GM06990 (cell line): ENCODE measurements at regions not wholly inside any gene's neighbourhood (a gene's known extent, or its start where the extent isn't known, plus 50 kb on each side); places are given as distances from the start of the nearest gene placed in this dataset.

Experiments used
- DNase-seq: peaks from one replicate; pipeline ENCODE4 v3.0.0-alpha.2; 2011; ENCODE audit not compliant: insufficient read length; ENCODE audit errors: extremely low read depth
- H3K27me3 ChIP-seq: replicated peaks from 2 replicates; pipeline ENCODE4 v1.6.0; 2011; ENCODE audit warnings: low read length; ENCODE audit not compliant: control insufficient read depth, insufficient read depth
- H3K36me3 ChIP-seq: 2 replicates; pipeline ENCODE4 v1.5.1; 2011; ENCODE audit warnings: low read length; ENCODE audit not compliant: control insufficient read depth, insufficient read depth
- H3K4me3 ChIP-seq: replicated peaks from 2 replicates; pipeline ENCODE4 v1.5.1; 2011; ENCODE audit warnings: low read depth, mild to moderate bottlenecking, control low read depth, low read length
- TF ChIP-seq, protein P1 (sequence below): IDR thresholded peaks from 2 replicates; pipeline ENCODE4 v1.5.1; 2011; ENCODE audit warnings: low read length, control low read depth, mild to moderate bottlenecking, inconsistent platforms; ENCODE audit not compliant: insufficient read depth, poor library complexity, severe bottlenecking

DNA sequence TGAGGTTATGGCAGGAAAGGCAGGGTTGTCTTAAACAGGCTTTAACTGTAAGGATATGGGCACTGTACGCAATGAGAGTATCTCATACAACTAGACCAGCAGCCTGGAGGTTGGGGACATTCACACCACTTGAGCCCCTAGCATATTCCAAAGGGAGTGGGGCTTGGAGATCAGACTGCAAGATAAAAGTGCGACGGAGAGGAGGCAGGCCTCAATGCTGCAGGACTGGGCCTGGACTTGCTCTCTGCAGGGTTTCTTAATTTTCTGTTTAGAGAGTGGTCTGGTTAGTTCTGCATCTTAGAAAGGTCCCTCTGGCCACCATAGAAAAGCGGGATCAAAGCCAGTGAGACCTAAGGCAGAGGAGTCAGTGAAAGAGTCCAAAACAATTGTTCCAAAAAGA is 357.7 kb upstream of the NR2F2 start:
- TF ChIP-seq, protein P1, sequence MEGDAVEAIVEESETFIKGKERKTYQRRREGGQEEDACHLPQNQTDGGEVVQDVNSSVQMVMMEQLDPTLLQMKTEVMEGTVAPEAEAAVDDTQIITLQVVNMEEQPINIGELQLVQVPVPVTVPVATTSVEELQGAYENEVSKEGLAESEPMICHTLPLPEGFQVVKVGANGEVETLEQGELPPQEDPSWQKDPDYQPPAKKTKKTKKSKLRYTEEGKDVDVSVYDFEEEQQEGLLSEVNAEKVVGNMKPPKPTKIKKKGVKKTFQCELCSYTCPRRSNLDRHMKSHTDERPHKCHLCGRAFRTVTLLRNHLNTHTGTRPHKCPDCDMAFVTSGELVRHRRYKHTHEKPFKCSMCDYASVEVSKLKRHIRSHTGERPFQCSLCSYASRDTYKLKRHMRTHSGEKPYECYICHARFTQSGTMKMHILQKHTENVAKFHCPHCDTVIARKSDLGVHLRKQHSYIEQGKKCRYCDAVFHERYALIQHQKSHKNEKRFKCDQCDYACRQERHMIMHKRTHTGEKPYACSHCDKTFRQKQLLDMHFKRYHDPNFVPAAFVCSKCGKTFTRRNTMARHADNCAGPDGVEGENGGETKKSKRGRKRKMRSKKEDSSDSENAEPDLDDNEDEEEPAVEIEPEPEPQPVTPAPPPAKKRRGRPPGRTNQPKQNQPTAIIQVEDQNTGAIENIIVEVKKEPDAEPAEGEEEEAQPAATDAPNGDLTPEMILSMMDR: no peak
- DNase-seq: no peak
- Histone ChIP-seq H3K36me3 (no peaks in the 10 kb centered on the region), H3K4me3 (no peak overlapping the region), H3K27me3 (no peaks in the 10 kb centered on the region)

DNA sequence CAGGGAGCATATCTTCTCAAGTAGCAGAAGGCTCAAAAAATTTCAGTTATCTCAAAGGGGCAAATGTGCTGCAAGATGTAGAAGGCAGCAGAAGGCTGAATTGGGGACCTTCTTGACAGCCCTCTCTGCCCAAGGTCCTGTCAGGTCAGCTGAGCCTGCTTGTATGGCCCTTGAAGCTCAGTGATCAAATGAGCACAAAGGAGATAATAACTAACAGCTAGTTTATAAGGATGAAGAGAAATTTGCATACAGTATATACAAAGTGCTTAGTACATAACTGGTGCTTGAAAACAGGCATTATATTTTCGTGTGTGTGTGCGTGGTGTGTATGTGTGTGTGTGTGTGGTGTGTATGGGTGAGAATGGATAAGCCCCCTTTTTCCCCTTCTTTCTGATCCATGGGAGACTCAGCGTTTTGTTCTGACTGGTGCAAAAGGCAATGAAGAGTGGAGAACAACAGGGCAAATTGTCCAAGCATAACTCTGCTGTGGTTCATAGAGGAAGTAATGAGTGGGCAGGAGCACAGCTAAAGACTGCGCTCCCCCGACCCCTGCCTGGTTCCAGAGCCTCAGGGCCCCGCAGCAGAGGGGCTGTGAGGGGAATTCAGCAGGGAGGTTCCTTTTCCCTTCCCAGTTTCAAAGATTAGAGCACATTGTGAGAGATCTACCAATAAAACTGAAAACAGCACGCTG is 356.8 kb upstream of the NR2F2 start:
- peak; percentile 60 for DNase-seq
- TF ChIP-seq, protein P1: no peak
- Histone ChIP-seq H3K27me3 (no peaks in the 10 kb centered on the region), H3K4me3 (no peak overlapping the region), H3K36me3 (no peaks in the 10 kb centered on the region)

DNA sequence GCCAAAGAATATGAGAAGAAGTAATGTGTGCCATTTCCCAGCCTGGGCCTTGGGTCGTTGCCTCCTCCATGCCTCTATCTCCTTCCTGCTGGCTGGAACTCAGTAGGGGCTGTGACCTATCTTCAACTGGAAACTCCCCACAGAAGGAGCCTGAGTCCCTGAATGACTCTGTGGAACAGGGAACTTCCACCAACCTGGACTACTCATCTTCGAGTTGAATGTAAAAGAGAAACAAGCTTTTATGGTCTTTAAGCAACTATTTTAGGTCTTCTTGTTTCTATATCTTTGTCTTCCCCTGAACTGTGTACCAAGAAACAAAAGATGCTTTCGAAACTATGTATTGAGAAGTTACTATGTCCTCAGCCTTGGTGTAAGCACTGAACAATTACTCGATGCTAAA is 355.3 kb upstream of the NR2F2 start:
- H3K27me3 ChIP-seq: no peaks in the 10 kb centered on the region
- TF ChIP-seq, protein P1: no peak
- no peaks in the 10 kb centered on the region for H3K36me3 ChIP-seq
- H3K4me3 ChIP-seq: no peak overlapping the region
- peak; percentile 56 for DNase-seq

DNA sequence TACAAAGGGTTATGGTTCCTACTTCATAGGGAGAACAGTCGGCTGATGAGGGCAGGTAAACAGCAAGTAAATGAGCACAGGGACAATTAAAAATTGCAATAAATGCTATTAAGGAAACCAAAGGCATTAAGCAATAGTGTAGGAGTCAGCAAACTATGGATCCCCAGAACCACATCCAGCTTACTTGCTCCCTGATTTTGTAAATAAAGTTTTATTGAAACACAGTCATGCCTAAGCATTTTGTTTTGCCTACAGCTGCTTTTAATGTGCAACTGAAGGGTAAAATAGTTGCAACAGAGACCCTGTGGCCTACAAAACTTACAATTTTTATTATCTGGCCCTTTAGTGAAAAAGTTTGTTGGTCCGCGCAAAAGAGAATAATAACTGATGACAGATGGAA is 351.2 kb upstream of the NR2F2 start:
- H3K27me3 ChIP-seq: no peaks in the 10 kb centered on the region
- no peaks in the 10 kb centered on the region for H3K36me3 ChIP-seq
- no peak for DNase-seq
- H3K4me3 ChIP-seq: no peak overlapping the region
- TF ChIP-seq, protein P1: no peak

DNA sequence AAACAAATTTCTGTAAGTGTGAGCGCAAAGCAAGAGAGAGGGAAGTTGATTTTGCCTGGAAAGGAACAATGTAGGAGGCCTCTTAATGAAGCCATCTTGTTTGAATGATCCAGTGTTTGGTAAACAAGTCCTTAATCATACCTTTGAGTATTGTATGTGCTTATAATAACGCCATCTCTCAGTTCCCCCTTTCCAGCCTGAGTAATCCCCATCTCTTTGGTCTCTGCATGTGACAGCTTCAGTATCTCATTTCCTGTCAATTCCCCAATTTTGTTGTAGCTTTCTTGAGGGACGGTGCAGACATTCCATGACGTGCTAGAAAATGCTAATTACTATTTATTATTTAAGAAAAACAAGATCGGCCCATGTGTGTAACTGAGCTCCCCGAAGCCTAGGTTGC is 349.3 kb upstream of the NR2F2 start:
- Histone ChIP-seq H3K4me3 (no peak overlapping the region), H3K27me3 (no peaks in the 10 kb centered on the region), H3K36me3 (no peaks in the 10 kb centered on the region)
- DNase-seq: no peak
- TF ChIP-seq, protein P1: no peak

DNA sequence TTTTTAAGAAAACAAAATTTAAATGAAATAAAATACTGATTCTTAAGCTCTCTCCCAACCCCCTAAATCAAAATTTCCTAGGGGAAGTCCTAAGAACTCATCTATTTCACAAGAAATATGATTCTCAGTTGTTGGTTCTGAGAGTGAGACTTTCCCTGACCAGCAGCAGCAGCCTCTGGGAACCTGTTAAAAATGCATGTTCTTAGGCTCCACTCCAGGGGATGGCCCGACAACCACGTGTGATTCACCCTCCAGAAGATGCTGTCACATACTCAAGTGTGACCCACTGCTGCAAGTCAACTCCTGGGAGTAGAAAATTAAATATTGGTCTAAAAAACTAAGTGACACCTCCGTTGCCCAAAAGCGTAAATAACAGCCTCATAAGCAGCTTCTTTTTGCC is 343.2 kb upstream of the NR2F2 start:
- DNase-seq: no peak
- H3K27me3 ChIP-seq: no peaks in the 10 kb centered on the region
- H3K4me3 ChIP-seq: no peak overlapping the region
- TF ChIP-seq, protein P1: no peak
- H3K36me3 ChIP-seq: no peaks in the 10 kb centered on the region
